GM23338 (cell line): ENCODE measurements at regions not wholly inside any gene's neighbourhood (a gene's known extent, or its start where the extent isn't known, plus 50 kb on each side); places are given as distances from the start of the nearest gene placed in this dataset.

Experiments
- ATAC-seq: fragments of 200-7000 bp; cut with Tn5 transposase; 3 replicates; pipeline ENCODE4 v1.9.1; 2020
- DNase-seq: peaks from one replicate; pipeline ENCODE4 v3.0.0-alpha.2; 2015; ENCODE audit warnings: low spot score
- H2AFZ ChIP-seq: fragments of 200-600 bp; sonication (generic); 2 replicates; pipeline ENCODE4 v1.8.0; 2016; ENCODE audit warnings: antibody characterized with exemption, mild to moderate bottlenecking, moderate library complexity
- H3F3A ChIP-seq: fragments of 200-600 bp; sonication (generic); replicated peaks from 2 replicates; pipeline ENCODE4 v1.8.0; 2017; ENCODE audit warnings: antibody characterized with exemption, mixed run types, low read depth
- H3K27ac ChIP-seq: fragments of 200-600 bp; sonication (generic); 2 replicates; pipeline ENCODE4 v1.6.1; 2016; ENCODE audit warnings: low read depth
- H3K27me3 ChIP-seq: fragments of 200-600 bp; sonication (generic); 2 replicates; pipeline ENCODE4 v1.8.0; 2016; ENCODE audit warnings: mild to moderate bottlenecking, mixed run types, moderate library complexity; ENCODE audit not compliant: insufficient read depth
- H3K36me3 ChIP-seq: fragments of 200-600 bp; sonication (generic); 2 replicates; pipeline ENCODE4 v1.8.0; 2016; ENCODE audit warnings: mild to moderate bottlenecking; ENCODE audit not compliant: insufficient read depth
- H3K4me1 ChIP-seq: fragments of 200-600 bp; sonication (generic); 2 replicates; pipeline ENCODE4 v1.8.0; 2016; ENCODE audit warnings: mild to moderate bottlenecking, moderate library complexity; ENCODE audit not compliant: insufficient read depth
- H3K4me2 ChIP-seq: fragments of 200-600 bp; sonication (generic); 2 replicates; pipeline ENCODE4 v1.7.1; 2017; ENCODE audit warnings: mixed run types
- H3K4me3 ChIP-seq: fragments of 200-600 bp; sonication (generic); 2 replicates; pipeline ENCODE4 v1.6.1; 2016; ENCODE audit warnings: mixed run types
- H3K79me2 ChIP-seq: fragments of 200-600 bp; sonication (generic); replicated peaks from 2 replicates; pipeline ENCODE4 v1.8.0; 2017; ENCODE audit warnings: mild to moderate bottlenecking; ENCODE audit not compliant: insufficient read depth
- H3K9me2 ChIP-seq: fragments of 200-600 bp; sonication (generic); 2 replicates; pipeline ENCODE4 v1.8.0; 2017; ENCODE audit not compliant: insufficient read depth
- H4K20me1 ChIP-seq: fragments of 200-600 bp; sonication (generic); replicated peaks from 2 replicates; pipeline ENCODE4 v1.8.0; 2017; ENCODE audit warnings: mild to moderate bottlenecking; ENCODE audit not compliant: insufficient read depth
- H3K27ac Mint-ChIP-seq: 2 replicates; pipeline ENCODE4 v1.8.0; 2020; ENCODE audit warnings: inconsistent platforms, mild to moderate bottlenecking, moderate library complexity, mixed read lengths
- H3K27me3 Mint-ChIP-seq: 3 replicates; pipeline ENCODE4 v1.8.0; 2022; ENCODE audit warnings: low read depth, mild to moderate bottlenecking, moderate library complexity, mixed read lengths, inconsistent platforms; ENCODE audit not compliant: insufficient read depth, poor library complexity
- H3K36me3 Mint-ChIP-seq: 3 replicates; pipeline ENCODE4 v1.8.0; 2021; ENCODE audit warnings: low read depth, mild to moderate bottlenecking, inconsistent platforms, moderate library complexity, mixed read lengths
- H3K4me1 Mint-ChIP-seq: 3 replicates; pipeline ENCODE4 v1.8.0; 2020; ENCODE audit warnings: mild to moderate bottlenecking, inconsistent platforms, mixed read lengths
- H3K4me3 Mint-ChIP-seq: 3 replicates; pipeline ENCODE4 v1.8.0; 2021; ENCODE audit warnings: moderate library complexity, mild to moderate bottlenecking, inconsistent platforms, mixed read lengths
- H3K9me3 Mint-ChIP-seq: 3 replicates; pipeline ENCODE4 v1.8.0; 2020; ENCODE audit warnings: moderate library complexity, mild to moderate bottlenecking, inconsistent platforms, mixed read lengths
- CTCF ChIP-seq, 2 experiments: fragments of 200-600 bp in 1 of 2; sonication (generic) in 1 of 2; conservative IDR thresholded peaks; 2 replicates each; pipeline versions ENCODE4 v1.5.1 to v1.6.1; 2016 to 2017; ENCODE audit warnings: antibody characterized with exemption in 2 of 2, low read depth in 2 of 2, mild to moderate bottlenecking in 2 of 2, moderate library complexity in 1 of 2
- EZH2phosphoT487 ChIP-seq: fragments of 200-600 bp; sonication (generic); IDR thresholded peaks from one replicate; pipeline ENCODE4 v1.8.1; 2018; ENCODE audit warnings: antibody characterized with exemption; ENCODE audit not compliant: unreplicated experiment
- JUNB ChIP-seq: IDR thresholded peaks from one replicate; pipeline ENCODE4 v1.6.1; 2016; ENCODE audit warnings: antibody characterized with exemption; ENCODE audit not compliant: unreplicated experiment
- NANOG ChIP-seq: IDR thresholded peaks from 2 replicates; pipeline ENCODE4 v1.6.1; 2016; ENCODE audit warnings: antibody characterized with exemption, borderline replicate concordance
- POLR2AphosphoS5 ChIP-seq: IDR thresholded peaks from 2 replicates; pipeline ENCODE4 v1.6.1; 2016; ENCODE audit warnings: antibody characterized with exemption, low read depth
- STAT1 ChIP-seq: IDR thresholded peaks from one replicate; pipeline ENCODE4 v1.6.1; 2016; ENCODE audit warnings: antibody characterized with exemption; ENCODE audit not compliant: unreplicated experiment
- ZNF114 ChIP-seq: fragments of 250-450 bp; sonication (Bioruptor Pico); IDR thresholded peaks from 2 replicates; pipeline ENCODE4 v1.5.0; 2020; ENCODE audit warnings: mild to moderate bottlenecking, moderate library complexity
- TF ChIP-seq, protein P1 (sequence below): IDR thresholded peaks from one replicate; pipeline ENCODE4 v1.6.1; 2018; ENCODE audit warnings: antibody characterized with exemption; ENCODE audit not compliant: unreplicated experiment

DNA sequence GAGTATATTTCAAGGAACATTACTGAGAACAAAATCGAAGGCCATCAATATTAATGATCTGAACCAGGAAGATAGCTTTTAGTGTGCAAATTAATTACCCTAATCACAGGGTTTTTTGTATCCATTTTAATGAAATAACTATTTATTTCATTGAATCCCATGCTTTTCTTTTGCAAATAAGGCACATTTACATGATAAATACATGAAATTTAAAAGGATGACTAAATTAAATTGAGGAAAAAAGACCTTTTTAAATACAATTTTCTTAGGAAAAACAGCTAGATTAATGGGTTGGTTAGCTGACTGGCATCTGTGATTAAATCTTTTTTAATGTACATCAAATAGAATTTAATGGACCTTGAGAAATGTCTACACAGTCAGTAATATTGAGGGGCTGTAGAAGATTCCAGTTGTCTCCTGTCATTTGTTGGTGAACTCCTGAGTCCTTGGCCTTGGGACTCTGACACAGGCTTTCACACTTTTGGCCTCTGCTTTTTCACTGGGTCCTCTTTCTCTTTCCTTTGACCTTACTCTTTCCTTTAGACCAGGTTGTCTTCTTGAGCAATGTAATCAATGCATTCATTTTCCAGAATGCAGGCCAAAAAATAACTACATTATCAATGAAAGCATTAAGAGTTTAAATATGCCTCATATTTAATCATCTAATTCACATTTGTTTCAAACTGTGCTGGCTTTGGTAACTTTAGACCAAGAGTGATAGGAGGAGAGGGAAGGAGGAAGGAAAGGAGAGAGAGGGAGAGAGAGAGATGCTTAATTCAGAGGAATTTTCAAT, 511.5 kb downstream of the ZNF608 start:
- no peaks in the 10 kb centered on the region for H3K27me3 ChIP-seq
- H3K36me3 ChIP-seq, result no peaks in the 10 kb centered on the region
- DNase-seq (peak; percentile 25), ATAC-seq (peak; percentile 57)
- H3K4me2 ChIP-seq, result peak overlapping the region; percentile 51
- H3K4me1 ChIP-seq, result peaks cover 58% of the 10 kb centered on the region
- H2AFZ ChIP-seq, result no peak overlapping the region
- H3K4me3 Mint-ChIP-seq, result peak overlapping the region; percentile 23; the same call in 1 of the 3 replicates
- H3K4me1 Mint-ChIP-seq, result peaks cover 66% of the 10 kb centered on the region
- H3K27ac ChIP-seq, result peak overlapping the region; percentile 91
- no peaks in the 10 kb centered on the region for H3F3A ChIP-seq
- H3K27ac Mint-ChIP-seq, result peak overlapping the region; percentile 93
- H3K36me3 Mint-ChIP-seq, result peaks cover 16% of the 10 kb centered on the region
- peaks cover 2% of the 10 kb centered on the region; the same call in 1 of the 2 replicates for H3K9me2 ChIP-seq
- no peaks in the 10 kb centered on the region for H3K79me2 ChIP-seq
- no peak overlapping the region for H3K4me3 ChIP-seq
- peaks cover 9% of the 10 kb centered on the region for H3K27me3 Mint-ChIP-seq
- no peaks in the 10 kb centered on the region; the same call in 2 of the 3 replicates for H3K9me3 Mint-ChIP-seq
- H4K20me1 ChIP-seq, result no peaks in the 10 kb centered on the region
- TF ChIP-seq JUNB (no peak), NANOG (peak; percentile 71; the same call in 1 of the 2 replicates)

DNA sequence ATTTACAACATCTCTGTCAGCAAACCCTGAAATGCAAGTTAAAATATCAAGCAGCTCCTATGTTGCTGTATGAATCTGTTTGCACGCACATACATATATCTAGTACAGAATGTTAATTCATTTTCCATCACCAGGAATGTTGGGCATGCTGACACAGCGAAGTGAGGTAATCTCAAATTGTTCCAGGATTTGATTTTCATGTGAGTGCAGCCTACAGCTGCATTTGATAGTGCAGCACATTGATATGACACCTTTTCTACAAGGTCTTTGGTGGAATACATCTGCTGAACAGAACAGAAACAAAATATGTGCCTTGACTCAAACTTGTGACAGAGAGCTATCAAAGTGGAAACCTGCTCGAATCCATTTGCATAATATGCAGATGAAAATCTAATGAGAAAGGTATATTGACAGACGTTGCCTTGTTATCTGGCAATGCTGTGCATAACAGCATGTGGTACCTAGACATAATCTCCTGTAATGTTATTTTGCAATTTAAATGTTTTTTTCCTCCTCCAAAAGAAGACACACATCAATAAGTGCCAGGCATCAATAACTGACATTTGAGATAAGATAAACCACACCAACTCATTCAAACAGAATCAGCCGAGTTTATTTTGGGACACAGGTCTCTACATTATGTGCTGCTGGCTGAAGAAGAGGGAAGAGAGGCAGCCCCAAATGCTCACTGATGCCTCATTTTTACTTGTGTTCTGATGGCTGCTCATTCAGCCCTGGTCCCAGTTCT, 512.2 kb downstream of the ZNF608 start:
- TF ChIP-seq POLR2AphosphoS5, result no peak
- no peak for TF ChIP-seq STAT1
- no peak for TF ChIP-seq EZH2phosphoT487
- no peak for TF ChIP-seq ZNF114 (CRISPR knock-in tag)
- no peak for TF ChIP-seq CTCF (conservative IDR thresholded peaks at IDR 0.05; ENCODE audit: low read depth in 2 of 2)
- TF ChIP-seq, protein P1, sequence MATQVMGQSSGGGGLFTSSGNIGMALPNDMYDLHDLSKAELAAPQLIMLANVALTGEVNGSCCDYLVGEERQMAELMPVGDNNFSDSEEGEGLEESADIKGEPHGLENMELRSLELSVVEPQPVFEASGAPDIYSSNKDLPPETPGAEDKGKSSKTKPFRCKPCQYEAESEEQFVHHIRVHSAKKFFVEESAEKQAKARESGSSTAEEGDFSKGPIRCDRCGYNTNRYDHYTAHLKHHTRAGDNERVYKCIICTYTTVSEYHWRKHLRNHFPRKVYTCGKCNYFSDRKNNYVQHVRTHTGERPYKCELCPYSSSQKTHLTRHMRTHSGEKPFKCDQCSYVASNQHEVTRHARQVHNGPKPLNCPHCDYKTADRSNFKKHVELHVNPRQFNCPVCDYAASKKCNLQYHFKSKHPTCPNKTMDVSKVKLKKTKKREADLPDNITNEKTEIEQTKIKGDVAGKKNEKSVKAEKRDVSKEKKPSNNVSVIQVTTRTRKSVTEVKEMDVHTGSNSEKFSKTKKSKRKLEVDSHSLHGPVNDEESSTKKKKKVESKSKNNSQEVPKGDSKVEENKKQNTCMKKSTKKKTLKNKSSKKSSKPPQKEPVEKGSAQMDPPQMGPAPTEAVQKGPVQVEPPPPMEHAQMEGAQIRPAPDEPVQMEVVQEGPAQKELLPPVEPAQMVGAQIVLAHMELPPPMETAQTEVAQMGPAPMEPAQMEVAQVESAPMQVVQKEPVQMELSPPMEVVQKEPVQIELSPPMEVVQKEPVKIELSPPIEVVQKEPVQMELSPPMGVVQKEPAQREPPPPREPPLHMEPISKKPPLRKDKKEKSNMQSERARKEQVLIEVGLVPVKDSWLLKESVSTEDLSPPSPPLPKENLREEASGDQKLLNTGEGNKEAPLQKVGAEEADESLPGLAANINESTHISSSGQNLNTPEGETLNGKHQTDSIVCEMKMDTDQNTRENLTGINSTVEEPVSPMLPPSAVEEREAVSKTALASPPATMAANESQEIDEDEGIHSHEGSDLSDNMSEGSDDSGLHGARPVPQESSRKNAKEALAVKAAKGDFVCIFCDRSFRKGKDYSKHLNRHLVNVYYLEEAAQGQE, result no peak
- Mint-ChIP-seq H3K4me1 (peaks cover 66% of the 10 kb centered on the region), H3K27ac (peak overlapping the region; percentile 93), H3K4me3 (peak overlapping the region; percentile 23; the same call in 1 of the 3 replicates), H3K36me3 (peaks cover 19% of the 10 kb centered on the region), H3K27me3 (peaks cover 9% of the 10 kb centered on the region), H3K9me3 (peaks cover 6% of the 10 kb centered on the region)
- ATAC-seq, result peak; percentile 73
- H3K27me3 ChIP-seq, result no peaks in the 10 kb centered on the region
- peak overlapping the region; percentile 91 for H3K27ac ChIP-seq
- peaks cover 5% of the 10 kb centered on the region; the same call in 1 of the 2 replicates for H3K9me2 ChIP-seq
- no peaks in the 10 kb centered on the region for H4K20me1 ChIP-seq
- no peak for DNase-seq
- H3K4me2 ChIP-seq, result peak overlapping the region; percentile 15
- H3K36me3 ChIP-seq, result no peaks in the 10 kb centered on the region
- no peak overlapping the region for H2AFZ ChIP-seq
- no peaks in the 10 kb centered on the region for H3K79me2 ChIP-seq
- H3K4me3 ChIP-seq, result no peak overlapping the region
- no peaks in the 10 kb centered on the region for H3F3A ChIP-seq
- H3K4me1 ChIP-seq, result peaks cover 58% of the 10 kb centered on the region
